ENCODE measurements at regions not wholly inside any gene's neighbourhood (a gene's known extent, or its start where the extent isn't known, plus 50 kb on each side); places are given as distances from the start of the nearest gene placed in this dataset.

GRCh38 chr10:44769450-44769849, 141.7 kb upstream of the TMEM72 start:
- in situ Hi-C loops (cut with MboI; ENCODE audit: low sequenced_read_pairs) = no loop called here

DNA sequence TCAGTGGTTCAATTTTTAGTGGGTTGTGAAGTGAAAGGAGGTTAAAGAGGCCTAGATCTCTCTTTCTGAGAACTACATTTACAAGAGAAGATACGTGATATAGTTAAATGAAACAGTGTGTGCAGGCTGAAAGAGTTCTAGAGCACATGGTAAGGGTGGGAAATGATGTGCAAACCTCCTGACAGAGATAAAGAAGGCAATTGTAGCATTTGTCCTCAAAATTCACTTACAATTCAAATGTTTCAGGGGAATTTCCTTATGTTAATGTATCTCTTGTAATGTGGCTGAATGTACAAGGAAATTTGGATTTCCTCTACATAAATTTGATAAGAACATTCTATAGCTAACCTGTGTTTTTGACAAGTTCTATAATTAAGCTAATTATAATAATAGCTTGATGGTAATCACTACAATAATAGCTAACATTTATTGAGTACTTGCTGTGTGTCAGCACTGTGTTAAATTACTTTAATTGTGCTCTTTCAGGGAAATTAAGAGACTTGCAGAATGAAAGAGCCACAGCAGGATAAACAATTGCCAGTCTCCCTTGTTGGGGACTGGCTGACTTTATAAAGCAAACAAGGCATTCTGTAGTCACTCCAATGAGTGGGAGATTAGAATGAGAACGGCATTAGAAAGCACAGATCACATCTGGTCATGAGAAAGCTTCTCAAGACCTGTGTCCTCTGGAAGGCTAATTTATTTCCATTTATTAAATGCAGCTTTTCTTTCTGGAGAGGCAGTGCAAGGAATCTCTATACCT, 139.7 kb upstream of the TMEM72 start:
- in situ Hi-C loops (cut with MboI; ENCODE audit: low sequenced_read_pairs) = no loop called here

DNA sequence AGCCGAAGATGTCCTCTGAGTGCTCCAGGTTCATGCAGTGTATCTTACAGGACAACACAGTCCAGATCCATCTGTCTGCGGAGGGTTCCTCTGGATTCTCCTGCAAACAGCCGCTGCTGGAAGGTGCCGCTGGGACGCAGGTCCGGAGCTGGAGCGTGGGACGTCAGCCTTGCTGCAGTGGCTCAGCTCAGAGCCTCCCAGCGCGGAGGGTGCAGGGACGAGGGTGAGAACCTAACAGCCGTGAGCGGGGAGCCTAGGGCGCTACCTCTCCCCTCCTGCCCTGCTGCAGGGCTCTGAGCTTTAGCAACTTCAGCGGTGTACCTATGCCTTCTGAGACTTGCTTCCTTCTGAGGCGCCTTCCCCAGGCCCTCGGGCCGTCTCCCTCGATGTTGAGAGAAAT, 137.6 kb upstream of the TMEM72 start:
- in situ Hi-C loops (cut with MboI; ENCODE audit: low sequenced_read_pairs) = no loop called here

- in situ Hi-C loops (cut with MboI; ENCODE audit: low sequenced_read_pairs) = no loop called here
These were observed 136.3 kb upstream of the TMEM72 start for GRCh38 chr10:44774676-44775401.

DNA sequence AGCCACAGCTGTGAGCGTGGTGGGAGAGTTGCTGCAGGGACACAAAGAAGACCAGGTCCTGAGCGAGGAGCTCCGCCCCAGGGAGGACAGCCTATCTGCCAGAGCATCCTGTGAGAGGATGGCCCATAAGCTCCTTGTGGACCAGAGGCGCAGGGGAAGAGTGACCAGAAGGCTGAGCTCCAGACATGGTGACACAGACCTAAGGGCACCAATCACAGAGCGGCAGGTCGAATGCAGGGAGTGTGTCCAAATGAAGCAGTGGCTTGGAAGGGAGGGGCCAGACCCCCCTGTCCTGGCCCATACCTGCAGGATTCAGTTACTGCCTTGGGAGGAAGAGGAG, 135.8 kb upstream of the TMEM72 start:
- in situ Hi-C loops (cut with MboI; ENCODE audit: low sequenced_read_pairs) = no loop called here

DNA sequence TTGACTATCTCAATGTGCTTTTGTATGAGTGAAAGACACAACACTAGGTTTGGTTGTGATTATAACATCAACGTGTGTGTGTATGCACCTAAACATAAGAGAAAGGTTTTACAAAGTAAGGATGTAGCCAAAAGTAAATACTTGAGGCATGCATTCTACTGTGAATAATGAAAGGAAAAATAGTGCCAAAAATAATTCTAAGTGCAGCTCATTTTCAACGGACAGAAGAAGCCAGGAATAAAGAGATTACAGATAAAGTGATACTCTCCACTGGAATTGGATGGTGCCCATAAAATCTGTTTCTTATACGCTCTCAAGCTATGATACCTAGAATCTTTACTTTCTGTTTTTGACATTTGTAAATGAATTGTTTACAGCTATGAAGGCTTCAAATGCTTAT, 135.0 kb upstream of the TMEM72 start:
- in situ Hi-C loops (cut with MboI; ENCODE audit: low sequenced_read_pairs) = no loop called here

GRCh38 chr10:44779511-44779910, 131.6 kb upstream of the TMEM72 start:
- in situ Hi-C loops (cut with MboI; ENCODE audit: low sequenced_read_pairs) = no loop called here

- in situ Hi-C loops (cut with MboI; ENCODE audit: low sequenced_read_pairs) = no loop called here
These were observed 130.7 kb upstream of the TMEM72 start for GRCh38 chr10:44780426-44780825.

- in situ Hi-C loops (cut with MboI; ENCODE audit: low sequenced_read_pairs) = no loop called here
These were observed 130.0 kb upstream of the TMEM72 start for GRCh38 chr10:44781131-44781530.

DNA sequence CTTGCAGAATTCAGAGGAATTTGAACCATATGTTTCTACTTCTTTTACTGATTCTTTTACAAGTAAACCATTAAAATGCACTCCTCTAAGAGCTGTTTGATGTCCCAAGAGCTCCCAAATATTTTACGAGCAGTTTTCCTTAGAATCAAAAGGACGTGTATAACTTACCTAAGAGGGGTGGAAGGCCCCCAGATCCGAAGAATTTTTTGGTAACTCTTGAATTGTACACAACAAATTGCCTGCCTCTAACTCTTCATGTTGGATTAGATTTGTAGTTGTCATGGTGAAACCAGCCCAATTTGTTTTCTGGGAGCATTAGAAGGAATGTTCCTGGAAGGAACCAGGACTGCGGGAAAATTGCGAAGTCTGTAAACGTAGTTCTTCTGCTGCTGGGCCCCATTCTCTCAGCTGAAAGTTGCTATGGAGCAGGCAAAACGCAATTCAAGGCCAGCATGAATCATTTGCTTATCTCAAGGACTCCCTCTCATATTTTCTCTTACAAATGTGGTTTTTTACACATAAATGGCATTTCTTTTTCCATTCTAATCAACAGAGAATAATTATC, 124.8 kb upstream of the TMEM72 start:
- in situ Hi-C loops (cut with MboI; ENCODE audit: low sequenced_read_pairs) = no loop called here

GRCh38 chr10:44787480-44788075, 123.6 kb upstream of the TMEM72 start:
- in situ Hi-C loops (cut with MboI; ENCODE audit: low sequenced_read_pairs) = no loop called here

DNA sequence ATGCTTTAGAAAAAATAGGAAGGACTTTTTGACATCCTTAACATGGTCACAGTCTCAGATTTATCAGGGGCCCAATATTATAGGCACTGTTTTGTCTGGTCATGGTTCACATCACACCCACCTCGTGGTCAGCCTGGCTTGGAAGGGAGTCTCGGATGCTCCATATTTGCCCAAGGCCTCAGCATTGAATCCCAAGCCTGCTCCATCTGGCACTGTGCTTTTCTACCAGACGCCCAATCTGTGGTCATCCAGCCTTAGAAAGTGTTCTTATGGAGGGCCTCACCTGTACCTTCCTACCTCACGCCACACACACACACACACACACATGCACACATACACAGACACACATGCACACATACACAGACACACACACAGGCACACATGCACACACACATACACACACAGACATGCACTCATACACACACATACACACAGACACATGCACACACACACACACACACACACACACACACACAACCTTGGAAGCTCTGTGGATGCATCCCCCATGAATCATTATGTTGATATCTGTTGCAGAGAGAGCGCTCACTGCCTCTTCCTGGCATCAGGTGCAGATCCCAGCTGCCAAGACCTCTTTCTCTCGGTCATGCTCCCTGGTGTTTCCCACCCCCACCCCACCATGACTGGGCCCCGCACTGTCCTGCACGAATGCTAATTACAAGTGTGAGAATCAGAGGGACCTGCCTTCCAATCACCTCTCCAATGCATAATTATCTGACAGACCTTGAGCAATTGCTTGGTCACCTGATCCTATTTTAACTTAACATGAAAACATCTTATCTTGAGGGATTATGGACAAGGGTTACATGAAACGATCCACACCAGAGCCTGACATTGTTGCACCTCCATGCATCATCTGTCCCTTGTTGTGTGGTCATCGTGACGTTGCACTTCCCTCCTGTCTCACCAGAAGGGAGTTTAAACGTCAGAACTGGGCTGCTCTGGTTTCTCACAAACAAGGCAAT, 122.7 kb upstream of the TMEM72 start:
- in situ Hi-C loops (cut with MboI; ENCODE audit: low sequenced_read_pairs) = no loop called here

- in situ Hi-C loops (cut with MboI; ENCODE audit: low sequenced_read_pairs) = no loop called here
These were observed 118.9 kb upstream of the TMEM72 start for GRCh38 chr10:44792119-44792775.

DNA sequence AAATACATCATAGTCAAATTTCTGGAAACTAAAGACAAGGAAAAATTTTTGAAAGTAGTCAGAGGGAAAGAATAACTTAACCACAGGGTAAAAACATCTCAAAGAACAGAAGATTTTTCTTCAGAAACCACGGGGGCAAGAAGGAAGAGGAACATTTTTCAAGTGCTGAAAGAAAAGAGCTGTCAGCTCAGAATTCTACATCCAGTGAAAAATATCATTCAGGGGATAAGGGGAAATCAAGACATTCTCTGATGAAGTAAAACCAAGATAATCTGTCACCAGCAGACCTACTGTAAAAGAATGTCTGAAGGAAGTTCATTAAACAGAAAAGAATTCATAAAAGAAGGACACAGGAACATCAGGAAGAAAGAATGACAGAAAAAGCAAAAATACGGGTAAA, 111.2 kb upstream of the TMEM72 start:
- in situ Hi-C loops (cut with MboI; ENCODE audit: low sequenced_read_pairs) = no loop called here

DNA sequence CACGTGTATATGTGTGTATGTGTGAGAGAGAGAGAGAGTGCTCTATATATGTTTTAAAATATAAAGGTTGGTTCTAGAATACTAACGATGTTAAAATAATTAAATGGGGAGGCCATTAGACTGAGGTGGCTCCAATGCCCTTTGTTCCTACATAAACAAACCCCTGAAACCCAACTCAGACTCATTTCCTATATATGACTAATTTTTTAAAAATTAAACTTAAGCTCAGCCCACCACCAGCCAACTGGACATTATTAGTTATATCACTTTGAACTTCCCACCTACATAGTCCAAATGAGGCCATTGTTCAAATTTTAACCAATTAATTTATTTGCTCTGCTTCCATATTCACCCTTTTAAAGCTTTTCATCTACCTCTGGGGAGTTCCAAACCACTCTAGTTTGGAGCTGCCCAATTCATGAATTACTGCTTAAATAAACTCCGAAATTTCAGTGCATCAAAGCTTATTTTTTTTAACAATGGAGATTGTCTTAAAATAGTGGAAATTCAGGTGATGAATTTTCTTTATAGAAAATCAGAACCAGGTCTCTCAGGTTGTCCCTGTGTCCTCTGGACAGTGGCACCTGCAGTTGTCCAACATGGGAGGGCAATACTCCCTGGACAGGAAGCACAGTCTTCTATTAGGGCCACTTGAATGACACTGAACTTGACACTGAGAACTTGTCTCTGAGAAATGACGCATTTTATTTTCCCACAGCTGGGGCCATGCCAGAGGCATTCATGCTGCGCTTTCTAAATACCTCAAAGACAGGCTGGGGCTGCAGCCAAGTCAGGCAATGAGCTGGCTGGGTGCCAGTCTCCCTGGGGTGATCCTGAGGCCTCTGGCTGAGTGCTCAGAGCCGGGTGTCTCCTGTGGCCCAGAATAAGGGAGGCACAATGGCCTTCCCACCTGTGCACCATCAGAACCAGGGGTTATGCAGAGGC, 109.5 kb upstream of the TMEM72 start:
- in situ Hi-C loops (cut with MboI; ENCODE audit: low sequenced_read_pairs) = no loop called here

DNA sequence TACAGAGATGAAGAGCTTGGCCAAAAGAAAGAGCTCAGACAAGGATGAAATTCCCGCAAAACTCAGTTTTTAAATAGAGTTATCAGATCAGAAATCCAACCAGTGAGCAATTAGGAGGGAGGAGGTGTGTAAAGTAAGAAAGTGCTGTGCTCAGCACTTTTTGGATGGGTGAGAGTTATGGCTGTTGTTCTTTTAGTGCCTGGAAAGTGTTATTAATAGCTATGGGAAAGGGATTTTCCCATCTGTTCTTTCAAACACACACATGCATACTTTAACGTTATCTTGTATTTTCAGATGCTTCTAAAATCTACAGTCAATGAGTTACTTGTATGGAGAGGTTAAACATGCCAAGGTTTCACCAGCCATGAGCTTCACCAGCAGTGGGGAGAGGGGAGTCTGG, 107.3 kb upstream of the TMEM72 start:
- in situ Hi-C loops (cut with MboI; ENCODE audit: low sequenced_read_pairs) = no loop called here

DNA sequence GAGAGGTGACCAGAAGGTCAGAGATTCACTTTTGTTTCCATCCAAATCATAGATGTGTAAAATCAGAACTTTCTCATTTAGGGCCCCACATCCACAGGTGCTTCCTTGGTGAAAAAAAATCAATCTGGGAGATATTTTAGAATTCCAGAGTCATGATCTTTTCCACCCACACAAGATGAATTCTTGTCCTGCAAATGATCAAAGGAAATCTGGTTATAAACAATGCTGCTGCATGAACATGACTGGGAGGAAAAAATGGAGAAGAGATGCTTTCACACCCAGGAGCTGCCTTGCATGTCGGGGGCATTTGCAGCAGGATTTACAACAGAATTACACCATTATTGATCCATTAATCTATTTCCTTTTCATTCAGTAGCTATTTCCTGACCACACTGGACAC, 106.5 kb upstream of the TMEM72 start:
- in situ Hi-C loops (cut with MboI; ENCODE audit: low sequenced_read_pairs) = no loop called here

DNA sequence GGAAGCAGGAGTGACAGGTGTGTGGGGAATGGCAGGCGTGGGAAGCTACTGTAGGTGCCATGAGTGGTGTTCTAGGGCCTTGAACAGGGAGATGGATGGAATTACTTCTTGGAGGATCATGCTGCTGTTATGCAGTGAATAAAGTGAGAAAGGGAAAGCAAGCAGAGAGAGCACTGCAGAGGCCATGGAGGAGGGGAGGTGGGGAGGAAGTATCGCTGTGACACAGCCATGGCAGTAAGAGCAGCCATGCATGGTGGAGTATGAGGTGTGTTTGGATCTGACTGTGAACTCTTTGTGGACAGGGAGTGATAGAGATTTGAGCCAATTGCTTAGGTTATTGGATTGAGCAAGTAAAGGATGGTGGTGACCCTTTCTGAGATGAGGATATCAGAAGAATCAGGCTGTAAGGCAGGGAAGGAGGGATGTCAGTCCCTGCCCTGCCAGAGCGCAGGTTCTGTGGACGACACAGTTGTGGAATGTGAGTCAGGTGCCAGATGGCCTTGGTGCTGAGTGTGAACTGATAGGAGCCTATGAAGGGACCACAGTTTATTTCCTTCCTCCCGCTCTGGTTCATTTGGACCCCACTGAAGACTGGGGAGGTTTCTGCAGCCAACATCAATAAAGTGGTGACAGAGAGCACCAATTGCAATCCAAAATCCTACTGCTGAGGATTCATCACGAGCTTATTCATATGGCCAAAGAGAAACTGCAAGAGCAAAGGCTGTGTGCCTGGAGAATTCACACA, 105.5 kb upstream of the TMEM72 start:
- in situ Hi-C loops (cut with MboI; ENCODE audit: low sequenced_read_pairs) = no loop called here
